WERI-Rb-1 (cell line): ENCODE measurements at regions not wholly inside any gene's neighbourhood (a gene's known extent, or its start where the extent isn't known, plus 50 kb on each side); places are given as distances from the start of the nearest gene placed in this dataset.

ENCODE experiments used
- DNase-seq: peaks from one replicate; pipeline ENCODE4 v3.0.0-alpha.2; 2020
- H3K27ac ChIP-seq: fragments of 250-450 bp; sonication (Bioruptor Pico); 2 replicates; pipeline ENCODE4 v1.5.1; 2020; ENCODE audit warnings: mild to moderate bottlenecking, moderate library complexity
- H3K27me3 ChIP-seq: fragments of 250-450 bp; sonication (Bioruptor Pico); 2 replicates; pipeline ENCODE4 v1.5.1; 2021; ENCODE audit warnings: mild to moderate bottlenecking, low read depth, moderate library complexity; ENCODE audit not compliant: insufficient read depth, severe bottlenecking
- H3K36me3 ChIP-seq: fragments of 250-450 bp; sonication (Bioruptor Pico); 2 replicates; pipeline ENCODE4 v1.5.1; 2020; ENCODE audit warnings: mild to moderate bottlenecking, moderate library complexity
- H3K4me3 ChIP-seq: 2 replicates; pipeline ENCODE4 v1.5.1; 2011; ENCODE audit warnings: low read depth, mild to moderate bottlenecking, control low read depth, low read length
- H3K9me3 ChIP-seq: fragments of 250-450 bp; sonication (Bioruptor Pico); 2 replicates; pipeline ENCODE4 v1.5.1; 2021; ENCODE audit warnings: mild to moderate bottlenecking, moderate library complexity; ENCODE audit not compliant: severe bottlenecking
- CTCF ChIP-seq: IDR thresholded peaks from 2 replicates; pipeline ENCODE4 v1.5.1; 2011; ENCODE audit warnings: low read depth, mild to moderate bottlenecking, control low read depth, inconsistent platforms, low read length

- no peak for DNase-seq
- Histone ChIP-seq H3K9me3 (no peaks in the 10 kb centered on the region), H3K27me3 (no peaks in the 10 kb centered on the region), H3K27ac (no peak overlapping the region), H3K36me3 (no peaks in the 10 kb centered on the region), H3K4me3 (no peak overlapping the region)
- TF ChIP-seq CTCF: no peak
These were observed 402.0 kb upstream of the ZWINT start for GRCh38 chr10:56763090-56763489.

GRCh38 chr10:56745490-56745889 is 384.4 kb upstream of the ZWINT start:
- Histone ChIP-seq H3K9me3 (no peaks in the 10 kb centered on the region), H3K27ac (no peak overlapping the region), H3K4me3 (no peak overlapping the region), H3K36me3 (no peaks in the 10 kb centered on the region), H3K27me3 (no peaks in the 10 kb centered on the region)
- no peak for TF ChIP-seq CTCF
- no peak for DNase-seq

GRCh38 chr10:56728349-56728748 is 367.3 kb upstream of the ZWINT start:
- no peaks in the 10 kb centered on the region for H3K27me3 ChIP-seq
- H3K36me3 ChIP-seq: no peaks in the 10 kb centered on the region
- no peaks in the 10 kb centered on the region for H3K9me3 ChIP-seq
- no peak overlapping the region for H3K27ac ChIP-seq
- TF ChIP-seq CTCF: no peak
- no peak overlapping the region for H3K4me3 ChIP-seq
- DNase-seq: no peak

- Histone ChIP-seq H3K27ac (no peak overlapping the region), H3K27me3 (no peaks in the 10 kb centered on the region), H3K4me3 (no peak overlapping the region), H3K36me3 (no peaks in the 10 kb centered on the region), H3K9me3 (no peaks in the 10 kb centered on the region)
- no peak for TF ChIP-seq CTCF
- no peak for DNase-seq
These were observed 361.9 kb upstream of the ZWINT start for GRCh38 chr10:56722912-56723311.

- no peak for TF ChIP-seq CTCF
- DNase-seq: no peak
- no peaks in the 10 kb centered on the region for H3K36me3 ChIP-seq
These were observed 354.2 kb upstream of the ZWINT start for GRCh38 chr10:56715262-56715661.

GRCh38 chr10:56698506-56698905 is 337.4 kb upstream of the ZWINT start:
- H3K27me3 ChIP-seq: no peaks in the 10 kb centered on the region
- no peaks in the 10 kb centered on the region for H3K9me3 ChIP-seq
- no peak for TF ChIP-seq CTCF
- H3K27ac ChIP-seq: no peak overlapping the region
- no peak for DNase-seq
- H3K4me3 ChIP-seq: no peak overlapping the region
- H3K36me3 ChIP-seq: no peaks in the 10 kb centered on the region

More at GRCh38 chr10:56715262-56715661, 354.2 kb upstream of the ZWINT start:
- H3K27ac ChIP-seq: no peak overlapping the region
- no peaks in the 10 kb centered on the region for H3K9me3 ChIP-seq
- no peak overlapping the region for H3K4me3 ChIP-seq
- H3K27me3 ChIP-seq: no peaks in the 10 kb centered on the region
